Endothelial cell of umbilical vein (primary cell): ENCODE measurements at regions not wholly inside any gene's neighbourhood (a gene's known extent, or its start where the extent isn't known, plus 50 kb on each side); places are given as distances from the start of the nearest gene placed in this dataset.

ENCODE experiments used
- BruUV-seq: library from RNA; stranded (reverse); fragments of 400-500 nt; replicated peaks from 2 replicates; lab custom pipeline; 2021; lab: Mats Ljungman, UMichigan
- CTCF ChIA-PET: fragments of 300-600, 350-600 bp; sonication (Branson Sonifier 250); formaldehyde crosslinking; loops from one replicate; lab custom pipeline; 2021; ENCODE audit warnings: antibody characterized with exemption, inconsistent platforms; lab: Charles Lee
- POLR2A ChIA-PET: fragments of 300-600, 350-600 bp; sonication (Branson Sonifier 250); formaldehyde crosslinking; loops from one replicate; lab custom pipeline; 2021; ENCODE audit warnings: antibody characterized with exemption, inconsistent platforms; lab: Charles Lee
- DNase-seq: peaks from one replicate; pipeline ENCODE4 v3.0.0-alpha.2; 2011; ENCODE audit warnings: low read depth, low spot score
- FAIRE-seq: peaks from 2 replicates; lab custom pipeline; 2011; peaks lifted over from hg19 to GRCh38; lab: Jason Lieb, UNC
- H2AFZ ChIP-seq: 2 replicates; pipeline ENCODE4 v1.6.0; 2012; ENCODE audit warnings: low read depth, low read length, control low read depth, inconsistent platforms
- H3K27ac ChIP-seq: 2 replicates; pipeline ENCODE4 v1.5.1; 2011; ENCODE audit warnings: low read depth, mild to moderate bottlenecking, control low read depth, low read length, moderate library complexity; ENCODE audit not compliant: insufficient read depth
- H3K27me3 ChIP-seq, 2 experiments: 2 replicates each; pipeline versions ENCODE4 v1.6.0 to v1.6.1; 2011; ENCODE audit warnings: low read length in 2 of 2, mixed read lengths in 1 of 2; ENCODE audit not compliant: control insufficient read depth in 2 of 2, insufficient read depth in 2 of 2
- H3K36me3 ChIP-seq, 2 experiments: 2 replicates in 1 of 2; 3 replicates in 1 of 2; pipeline ENCODE4 v1.5.1; 2011; ENCODE audit warnings: low read length in 2 of 2, mild to moderate bottlenecking in 1 of 2, moderate library complexity in 1 of 2; ENCODE audit not compliant: control insufficient read depth in 2 of 2, insufficient read depth in 2 of 2; ENCODE audit errors: extremely low read depth in 1 of 2
- H3K4me1 ChIP-seq: 3 replicates; pipeline ENCODE4 v1.5.1; 2011; ENCODE audit warnings: mild to moderate bottlenecking, low read length; ENCODE audit not compliant: control insufficient read depth, insufficient read depth; ENCODE audit errors: extremely low read depth
- H3K4me2 ChIP-seq: 2 replicates; pipeline ENCODE4 v1.6.1; 2011; ENCODE audit warnings: low read length, control low read depth, mixed read lengths; ENCODE audit not compliant: insufficient read depth
- H3K4me3 ChIP-seq, 3 experiments: fragments of 200-600 bp in 1 of 3; sonication (generic), shearing (Covaris generic) in 1 of 3; replicated peaks in 1 of 3; 2 replicates each; pipeline ENCODE4 v1.5.1; 2011 to 2016; ENCODE audit warnings: control low read depth in 3 of 3, low read length in 3 of 3, mild to moderate bottlenecking in 2 of 3, inconsistent platforms in 1 of 3, low read depth in 1 of 3, moderate library complexity in 1 of 3; ENCODE audit not compliant: insufficient read depth in 1 of 3
- H3K79me2 ChIP-seq: 2 replicates; pipeline ENCODE4 v1.6.0; 2012; ENCODE audit warnings: low read length, inconsistent platforms; ENCODE audit not compliant: control insufficient read depth, insufficient read depth
- H3K9ac ChIP-seq: replicated peaks from 2 replicates; pipeline ENCODE3; 2011; ENCODE audit warnings: low read length, control low read depth; ENCODE audit not compliant: insufficient read depth; ENCODE audit errors: extremely low read depth
- H3K9me1 ChIP-seq: replicated peaks from 3 replicates; pipeline ENCODE4 v1.6.0; 2011; ENCODE audit warnings: mild to moderate bottlenecking, low read length; ENCODE audit not compliant: control insufficient read depth, insufficient read depth; ENCODE audit errors: extremely low read depth
- H3K9me3 ChIP-seq: replicated peaks from 2 replicates; pipeline ENCODE4 v1.5.1; 2012; ENCODE audit warnings: low read length, inconsistent platforms; ENCODE audit not compliant: control insufficient read depth, insufficient read depth
- H4K20me1 ChIP-seq: replicated peaks from 2 replicates; pipeline ENCODE3; 2011; ENCODE audit warnings: mild to moderate bottlenecking, low read length; ENCODE audit not compliant: control insufficient read depth, insufficient read depth; ENCODE audit errors: extremely low read depth
- EZH2 ChIP-seq: IDR thresholded peaks from 2 replicates; pipeline ENCODE4 v1.6.1; 2012; ENCODE audit warnings: borderline replicate concordance, low read depth, mild to moderate bottlenecking, moderate library complexity, low read length, inconsistent platforms; ENCODE audit not compliant: severe bottlenecking
- FOS ChIP-seq: IDR thresholded peaks from 2 replicates; pipeline ENCODE4 v1.6.1; 2011; ENCODE audit warnings: mild to moderate bottlenecking, low read length, moderate library complexity, borderline replicate concordance; ENCODE audit not compliant: insufficient read depth
- GATA2 ChIP-seq: IDR thresholded peaks from 2 replicates; pipeline ENCODE4 v1.7.0; 2011; ENCODE audit warnings: low read depth, mild to moderate bottlenecking, moderate library complexity, mixed read lengths, low read length; ENCODE audit not compliant: insufficient read length, insufficient read depth
- JUN ChIP-seq: IDR thresholded peaks from 2 replicates; pipeline ENCODE4 v1.6.1; 2011; ENCODE audit warnings: borderline replicate concordance, low read depth; ENCODE audit not compliant: insufficient read length, insufficient read depth
- MAX ChIP-seq: IDR thresholded peaks from 2 replicates; pipeline ENCODE4 v1.6.1; 2011; ENCODE audit not compliant: insufficient read depth, insufficient read length
- MYC ChIP-seq: IDR thresholded peaks from one replicate; pipeline ENCODE4 v1.6.1; 2011; ENCODE audit warnings: mild to moderate bottlenecking, low read depth, low read length
- POLR2A ChIP-seq: IDR thresholded peaks from 2 replicates; pipeline ENCODE4 v1.6.1; 2012; ENCODE audit warnings: low read depth, mild to moderate bottlenecking, control low read depth, low read length
- POLR2AphosphoS5 ChIP-seq: IDR thresholded peaks from 2 replicates; pipeline ENCODE4 v1.6.1; 2012; ENCODE audit warnings: low read depth, mild to moderate bottlenecking, control low read depth, low read length, moderate library complexity; ENCODE audit not compliant: insufficient read depth
- dilution Hi-C: fragments of 300-500 bp; cut with MboI; formaldehyde crosslinking; loops from one replicate; pipeline ENCODE4 v1.15.0; 2019; ENCODE audit warnings: low sequenced_read_pairs; ENCODE audit not compliant: extremely low pct_ligation_motif_present
- intact Hi-C: fragments of 100-400 bp; cut with micrococcal nuclease; formaldehyde crosslinking; loops from one replicate; pipeline ENCODE4 v1.10.0; 2022
- TF ChIP-seq, protein P1 (sequence below), 2 donors: IDR thresholded peaks; 1 replicate in 1 of 2; 2 replicates in 1 of 2; pipeline ENCODE4 v1.5.1; 2011; ENCODE audit warnings: low read length in 2 of 2, mild to moderate bottlenecking in 2 of 2, moderate library complexity in 2 of 2, control low read depth in 1 of 2, inconsistent platforms in 1 of 2, low read depth in 1 of 2; ENCODE audit not compliant: insufficient read depth in 1 of 2; ENCODE audit errors: extremely low read depth in 1 of 2

GRCh38 chr13:110811771-110812120 is 98.2 kb downstream of the ING1 start:
- Histone ChIP-seq H3K27me3 (peaks cover 24 to 42% of the 10 kb centered on the region in 2 experiments), H3K4me1 (no peaks in the 10 kb centered on the region), H4K20me1 (no peaks in the 10 kb centered on the region), H3K36me3 (no peaks in the 10 kb centered on the region), H3K79me2 (no peaks in the 10 kb centered on the region), H2AFZ (no peak overlapping the region), H3K27ac (no peak overlapping the region), H3K9me1 (no peaks in the 10 kb centered on the region), H3K4me3 (no peak overlapping the region), H3K4me2 (no peak overlapping the region), H3K9ac (no peak overlapping the region), H3K9me3 (no peaks in the 10 kb centered on the region)
- DNase-seq (no peak), FAIRE-seq (no peak)
- intact Hi-C loops (no loop called here), dilution Hi-C loops (no loop called here)
- no TSS peak for BruUV-seq
- no peak for TF ChIP-seq EZH2
- TF ChIP-seq, protein P1, sequence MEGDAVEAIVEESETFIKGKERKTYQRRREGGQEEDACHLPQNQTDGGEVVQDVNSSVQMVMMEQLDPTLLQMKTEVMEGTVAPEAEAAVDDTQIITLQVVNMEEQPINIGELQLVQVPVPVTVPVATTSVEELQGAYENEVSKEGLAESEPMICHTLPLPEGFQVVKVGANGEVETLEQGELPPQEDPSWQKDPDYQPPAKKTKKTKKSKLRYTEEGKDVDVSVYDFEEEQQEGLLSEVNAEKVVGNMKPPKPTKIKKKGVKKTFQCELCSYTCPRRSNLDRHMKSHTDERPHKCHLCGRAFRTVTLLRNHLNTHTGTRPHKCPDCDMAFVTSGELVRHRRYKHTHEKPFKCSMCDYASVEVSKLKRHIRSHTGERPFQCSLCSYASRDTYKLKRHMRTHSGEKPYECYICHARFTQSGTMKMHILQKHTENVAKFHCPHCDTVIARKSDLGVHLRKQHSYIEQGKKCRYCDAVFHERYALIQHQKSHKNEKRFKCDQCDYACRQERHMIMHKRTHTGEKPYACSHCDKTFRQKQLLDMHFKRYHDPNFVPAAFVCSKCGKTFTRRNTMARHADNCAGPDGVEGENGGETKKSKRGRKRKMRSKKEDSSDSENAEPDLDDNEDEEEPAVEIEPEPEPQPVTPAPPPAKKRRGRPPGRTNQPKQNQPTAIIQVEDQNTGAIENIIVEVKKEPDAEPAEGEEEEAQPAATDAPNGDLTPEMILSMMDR (IDR thresholded peaks at IDR 0.05; ENCODE audit: extremely low read depth in 1 of 2, insufficient read depth in 1 of 2, low read depth in 1 of 2, low read length in 2 of 2), result no peak
- TF ChIP-seq JUN, result no peak
- TF ChIP-seq POLR2A, result no peak
- TF ChIP-seq POLR2AphosphoS5, result no peak
- TF ChIP-seq FOS, result no peak
- no peak for TF ChIP-seq GATA2
- no peak for TF ChIP-seq MAX
- no peak for TF ChIP-seq MYC
- ChIA-PET POLR2A (interaction anchor here (1.2 kb wide), 1 partner anchor 96 kb away, joined by 7 read pairs; no protein-coding TSS in a partner anchor), CTCF (interaction anchor here (0.6 to 1.2 kb wide), 3 partner anchors 10 to 131 kb away, joined by 3 to 6 read pairs (median 5); no protein-coding TSS in a partner anchor)
